Osteoblast (primary cell): ENCODE measurements at regions not wholly inside any gene's neighbourhood (a gene's known extent, or its start where the extent isn't known, plus 50 kb on each side); places are given as distances from the start of the nearest gene placed in this dataset.

Experiments
- DNase-seq: peaks from one replicate; pipeline ENCODE4 v3.0.0; 2011; ENCODE audit warnings: low spot score, mixed read lengths; ENCODE audit not compliant: insufficient read length; ENCODE audit errors: missing footprints
- H2AFZ ChIP-seq: 2 replicates; pipeline ENCODE4 v1.6.0; 2011; ENCODE audit warnings: mild to moderate bottlenecking, low read length
- H3K27ac ChIP-seq: 2 replicates; pipeline ENCODE4 v1.5.1; 2011; ENCODE audit warnings: mild to moderate bottlenecking, low read depth, low read length, moderate library complexity
- H3K27me3 ChIP-seq: 2 replicates; pipeline ENCODE4 v1.6.0; 2012; ENCODE audit warnings: mild to moderate bottlenecking, control low read depth, inconsistent platforms, low read length, moderate library complexity; ENCODE audit not compliant: insufficient read depth
- H3K36me3 ChIP-seq: 2 replicates; pipeline ENCODE4 v1.5.1; 2011; ENCODE audit warnings: mild to moderate bottlenecking, low read length, control low read depth, moderate library complexity; ENCODE audit not compliant: insufficient read depth
- H3K4me1 ChIP-seq: 2 replicates; pipeline ENCODE4 v1.5.1; 2011; ENCODE audit warnings: mild to moderate bottlenecking, low read length, control low read depth, moderate library complexity; ENCODE audit not compliant: insufficient read depth
- H3K4me2 ChIP-seq: 2 replicates; pipeline ENCODE4 v1.6.0; 2011; ENCODE audit warnings: mild to moderate bottlenecking, low read length; ENCODE audit not compliant: insufficient read depth
- H3K4me3 ChIP-seq: fragments of 200-600 bp; sonication (generic); 3 replicates; pipeline ENCODE4 v1.5.1; 2012; ENCODE audit warnings: mild to moderate bottlenecking, low read length, inconsistent platforms; ENCODE audit not compliant: insufficient read depth
- H3K79me2 ChIP-seq: 2 replicates; pipeline ENCODE4 v1.6.0; 2012; ENCODE audit warnings: mild to moderate bottlenecking, low read length, control low read depth, inconsistent platforms; ENCODE audit not compliant: insufficient read depth
- H3K9me3 ChIP-seq: 2 replicates; pipeline ENCODE4 v1.5.1; 2011; ENCODE audit warnings: low read depth, low read length, control low read depth
- H4K20me1 ChIP-seq: 2 replicates; pipeline ENCODE4 v1.6.0; 2012; ENCODE audit warnings: mild to moderate bottlenecking, low read length, control low read depth; ENCODE audit not compliant: insufficient read depth
- CTCF ChIP-seq: IDR thresholded peaks from 2 replicates; pipeline ENCODE4 v1.5.1; 2011; ENCODE audit warnings: mild to moderate bottlenecking, low read depth, low read length, moderate library complexity; ENCODE audit errors: extremely low read depth

- Histone ChIP-seq H3K36me3 (no peaks in the 10 kb centered on the region), H4K20me1 (no peaks in the 10 kb centered on the region), H3K4me3 (no peak overlapping the region), H3K79me2 (no peaks in the 10 kb centered on the region), H3K27me3 (no peaks in the 10 kb centered on the region), H2AFZ (no peak overlapping the region), H3K27ac (no peak overlapping the region), H3K9me3 (no peaks in the 10 kb centered on the region), H3K4me1 (no peaks in the 10 kb centered on the region), H3K4me2 (no peak overlapping the region)
- no peak for TF ChIP-seq CTCF
- DNase-seq = no peak
Measured at GRCh38 chr1:209250861-209251636, 332.5 kb upstream of the CAMK1G start.

- Histone ChIP-seq H2AFZ (no peak overlapping the region), H4K20me1 (no peaks in the 10 kb centered on the region), H3K4me1 (no peaks in the 10 kb centered on the region)
Measured at GRCh38 chr1:209256766-209257350, 326.7 kb upstream of the CAMK1G start.

GRCh38 chr1:209257454-209257853 is 326.1 kb upstream of the CAMK1G start:
- Histone ChIP-seq H3K27ac (no peak overlapping the region), H3K4me2 (no peak overlapping the region), H3K27me3 (no peaks in the 10 kb centered on the region), H3K9me3 (no peaks in the 10 kb centered on the region), H4K20me1 (no peaks in the 10 kb centered on the region), H2AFZ (no peak overlapping the region), H3K4me3 (no peak overlapping the region), H3K4me1 (no peaks in the 10 kb centered on the region), H3K36me3 (no peaks in the 10 kb centered on the region), H3K79me2 (no peaks in the 10 kb centered on the region)
- TF ChIP-seq CTCF = no peak
- no peak for DNase-seq

More at GRCh38 chr1:209256766-209257350, 326.7 kb upstream of the CAMK1G start:
- Histone ChIP-seq H3K36me3 (no peaks in the 10 kb centered on the region), H3K79me2 (no peaks in the 10 kb centered on the region), H3K27ac (no peak overlapping the region), H3K4me2 (no peak overlapping the region), H3K27me3 (no peaks in the 10 kb centered on the region), H3K9me3 (no peaks in the 10 kb centered on the region), H3K4me3 (no peak overlapping the region)
- DNase-seq = no peak
- TF ChIP-seq CTCF = no peak

- TF ChIP-seq CTCF = no peak
- Histone ChIP-seq H3K27ac (no peak overlapping the region), H3K36me3 (no peaks in the 10 kb centered on the region), H2AFZ (no peak overlapping the region), H3K4me2 (no peak overlapping the region), H3K4me3 (no peak overlapping the region), H3K79me2 (no peaks in the 10 kb centered on the region), H3K27me3 (no peaks in the 10 kb centered on the region), H3K4me1 (no peaks in the 10 kb centered on the region), H4K20me1 (no peaks in the 10 kb centered on the region), H3K9me3 (no peaks in the 10 kb centered on the region)
- DNase-seq = no peak
Measured at GRCh38 chr1:209260136-209260535, 323.4 kb upstream of the CAMK1G start.
